Muscle of back (tissue), 3 donors: ENCODE measurements at regions not wholly inside any gene's neighbourhood (a gene's known extent, or its start where the extent isn't known, plus 50 kb on each side); places are given as distances from the start of the nearest gene placed in this dataset.
A peak's percentile ranks its signal among the peaks of the same experiment; 100 is the strongest.

Experiments
- DNase-seq, 3 donors: peaks; one replicate each; pipeline versions ENCODE4 v3.0.0 to v3.0.0-alpha.2; 2013

DNA sequence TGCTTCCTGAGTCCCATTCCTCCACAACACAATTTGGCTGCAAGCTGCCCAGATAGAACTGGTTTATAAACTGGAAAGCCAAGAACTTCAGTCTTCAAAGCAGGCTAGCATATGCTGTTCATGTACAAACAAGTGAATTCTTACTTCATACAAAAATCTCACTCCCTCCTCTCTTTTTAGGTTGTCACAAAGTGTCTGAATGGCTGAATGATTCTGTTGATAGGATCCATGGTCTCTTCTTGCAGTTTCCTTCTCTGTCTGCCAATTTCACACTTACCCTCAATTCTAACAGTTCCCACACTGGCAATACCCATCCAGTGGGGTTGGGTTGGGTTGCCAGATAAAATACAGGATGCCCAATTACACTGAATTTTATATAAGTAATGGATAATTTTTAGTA is 363.5 kb downstream of the DEPDC1B start:
- no peak for DNase-seq

GRCh38 chr5:60335913-60336312 is 364.1 kb downstream of the DEPDC1B start:
- no peak for DNase-seq

DNA sequence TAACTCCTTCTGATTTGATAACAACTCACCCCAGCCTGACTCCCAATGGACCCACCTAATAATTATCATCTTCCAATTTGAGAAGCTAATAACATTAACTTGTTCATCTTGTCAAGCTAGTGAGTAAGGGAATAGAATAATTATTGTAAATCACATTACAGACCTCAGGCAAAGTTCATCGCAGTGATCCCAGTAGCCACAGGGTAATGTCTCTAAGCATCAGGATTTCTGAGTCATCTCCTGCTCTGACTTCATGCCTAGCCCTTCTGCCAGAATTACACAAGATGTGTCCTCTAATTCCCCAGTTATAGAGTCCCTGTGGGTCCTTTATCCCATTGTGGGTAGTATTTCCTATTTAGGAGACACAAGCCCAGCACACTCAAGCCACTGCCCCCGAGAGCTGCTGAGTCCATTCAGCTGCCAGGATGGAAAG is 365.7 kb downstream of the DEPDC1B start:
- DNase-seq: peak in 1 of 3 donors; percentile 54

GRCh38 chr5:60333005-60333571 is 366.9 kb downstream of the DEPDC1B start:
- no peak for DNase-seq

- DNase-seq: no peak
Measured at GRCh38 chr5:60332244-60333004, 367.5 kb downstream of the DEPDC1B start.

DNA sequence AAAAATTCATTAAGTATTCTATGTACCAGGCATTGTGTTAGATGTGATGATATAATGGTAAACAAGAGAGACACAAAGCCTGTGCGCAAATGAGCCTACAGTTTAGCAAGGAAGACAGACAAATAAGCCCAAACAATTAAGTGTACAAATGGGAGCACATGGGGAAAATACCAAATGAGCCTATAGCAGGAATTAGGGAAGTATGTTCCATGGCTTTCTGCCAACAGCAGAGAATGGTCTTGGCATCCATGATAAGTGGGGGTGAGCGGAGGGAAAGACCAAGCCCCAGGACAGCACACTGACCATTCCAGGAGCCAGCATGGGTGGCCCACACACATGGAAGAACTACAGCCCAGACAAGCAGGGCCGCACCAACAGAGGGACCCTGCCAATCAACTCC is 369.7 kb downstream of the DEPDC1B start:
- no peak for DNase-seq

DNA sequence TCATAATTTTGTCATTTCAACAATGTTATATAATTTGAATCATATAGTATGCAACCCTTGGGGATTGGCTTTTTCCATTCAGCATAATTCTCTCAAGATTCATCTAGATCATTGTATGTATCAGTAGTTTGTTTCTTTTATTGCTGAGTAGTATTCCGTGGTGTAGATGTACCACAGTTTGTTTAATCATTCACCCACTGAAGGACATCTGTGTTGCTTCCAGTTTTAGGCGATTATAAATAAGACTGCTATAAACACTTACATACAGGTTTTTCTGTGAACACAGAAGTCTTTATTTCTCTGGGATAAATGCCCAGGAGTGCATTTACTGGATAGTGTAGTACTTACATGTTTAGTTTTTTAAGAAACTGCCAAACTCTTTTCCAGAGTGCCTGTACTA is 374.1 kb downstream of the DEPDC1B start:
- DNase-seq: no peak

DNA sequence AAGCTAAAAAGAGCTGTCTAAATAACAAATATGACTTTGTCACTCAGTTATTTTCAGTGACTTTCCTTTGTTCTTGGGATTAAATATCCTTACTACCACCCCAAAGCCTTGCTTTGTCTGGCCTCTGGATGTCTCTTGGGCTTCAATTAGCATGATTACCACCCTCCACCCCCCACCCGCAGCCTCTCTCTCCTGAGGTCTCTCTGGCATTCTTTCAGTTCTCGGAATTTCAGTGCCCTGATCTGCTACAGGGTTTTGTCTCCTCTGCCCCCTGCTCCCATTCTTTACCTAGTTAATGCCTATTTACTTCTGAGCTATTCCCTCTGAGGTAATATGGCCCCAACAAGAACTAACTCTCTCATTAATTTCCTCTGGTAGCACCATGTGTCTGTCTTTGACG is 376.4 kb downstream of the DEPDC1B start:
- no peak for DNase-seq

DNA sequence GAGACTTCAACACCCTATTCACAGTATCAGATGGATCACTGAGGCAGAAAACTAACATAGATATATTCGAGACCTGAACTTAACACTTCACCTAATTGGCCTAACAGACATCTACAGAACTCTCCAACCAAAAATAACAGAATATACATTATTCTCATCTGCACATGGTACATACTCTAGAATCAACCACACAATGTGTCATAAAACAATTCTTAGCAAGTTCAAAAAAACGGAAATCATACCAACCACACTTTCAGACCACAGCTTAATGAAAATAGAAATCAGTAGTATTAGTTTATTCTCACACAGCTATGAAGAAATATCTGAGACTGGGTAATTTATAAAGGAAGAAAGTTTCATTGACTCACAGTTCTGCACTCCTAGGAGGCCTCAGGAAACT is 387.9 kb downstream of the DEPDC1B start:
- DNase-seq: no peak

DNA sequence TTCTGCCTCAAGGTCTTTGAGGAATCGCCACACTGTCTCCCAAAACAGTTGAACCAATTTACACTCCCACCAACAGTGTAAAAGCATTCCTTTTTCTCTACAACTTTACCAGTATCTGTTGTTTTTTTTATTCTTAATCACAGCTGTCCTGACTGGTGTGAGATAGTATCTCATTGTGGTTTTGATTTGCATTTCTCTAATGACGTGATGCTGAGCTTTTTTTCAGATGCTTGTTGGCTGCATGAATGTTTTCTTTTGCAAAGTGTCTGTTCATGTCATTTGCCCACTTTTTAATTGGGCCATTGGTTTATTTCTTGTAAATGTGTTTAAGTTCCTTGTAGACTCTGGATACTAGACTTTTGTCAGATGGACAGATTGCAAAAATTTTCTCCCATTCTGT is 400.0 kb downstream of the DEPDC1B start:
- no peak for DNase-seq

GRCh38 chr5:60297658-60298057 is 402.3 kb downstream of the DEPDC1B start:
- DNase-seq: peak in 1 of 3 donors; percentile 8

GRCh38 chr5:60295423-60295822 is 401.9 kb upstream of the PDE4D start:
- DNase-seq: peak in 1 of 3 donors; percentile 17

GRCh38 chr5:60293518-60293917 is 400.0 kb upstream of the PDE4D start:
- no peak for DNase-seq

DNA sequence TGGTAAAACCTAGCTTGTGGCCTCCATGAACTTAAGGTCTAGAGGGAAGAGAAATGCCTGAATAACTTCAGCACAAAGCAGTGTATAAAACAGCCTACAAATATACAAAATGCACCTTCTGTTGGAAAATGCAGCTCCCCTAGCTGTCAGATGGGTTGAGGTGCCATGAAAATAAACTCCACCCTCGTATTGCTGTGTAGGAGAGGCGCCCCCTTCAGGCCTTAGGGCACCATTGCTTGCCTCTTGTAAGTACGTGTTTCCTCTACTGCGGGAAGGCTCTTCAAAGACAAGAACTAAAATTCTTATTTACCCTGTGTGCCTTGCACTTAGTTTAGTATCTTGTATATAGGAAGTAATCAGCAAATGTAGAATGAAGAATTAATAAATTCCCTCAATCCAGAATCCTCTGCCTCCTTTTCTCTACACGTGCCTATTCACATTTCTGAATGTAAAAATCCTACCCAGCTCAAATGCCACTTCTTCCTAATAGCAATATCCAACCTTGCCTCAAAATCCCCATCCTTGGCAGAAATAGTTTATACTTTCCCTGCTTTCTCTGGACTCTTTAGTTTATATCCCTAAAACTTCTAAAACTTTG is 393.7 kb upstream of the PDE4D start:
- peak in 2 of 3 donors; percentile 21 to 30 for DNase-seq

GRCh38 chr5:60285910-60286309 is 392.4 kb upstream of the PDE4D start:
- no peak for DNase-seq

DNA sequence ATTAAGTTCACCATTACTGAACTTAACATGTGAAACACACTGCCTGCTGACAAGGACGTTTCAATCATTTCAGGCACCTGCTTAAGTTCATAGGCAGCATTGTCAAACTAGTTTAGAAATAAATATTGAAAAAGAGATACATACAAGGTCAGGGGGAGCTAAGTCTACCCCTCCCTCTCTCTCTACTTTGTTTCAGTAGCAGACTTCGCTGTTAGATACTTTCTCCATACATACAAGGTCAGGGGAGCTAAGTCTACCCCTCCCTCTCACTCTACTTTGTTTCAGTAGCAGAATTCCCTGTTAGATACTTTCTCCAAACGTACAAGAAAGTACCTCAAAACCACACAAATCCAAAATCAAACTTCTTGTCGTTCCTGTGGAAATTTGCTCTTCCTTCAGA is 387.4 kb upstream of the PDE4D start:
- DNase-seq: no peak

GRCh38 chr5:60277941-60278340 is 384.4 kb upstream of the PDE4D start:
- DNase-seq: no peak

DNA sequence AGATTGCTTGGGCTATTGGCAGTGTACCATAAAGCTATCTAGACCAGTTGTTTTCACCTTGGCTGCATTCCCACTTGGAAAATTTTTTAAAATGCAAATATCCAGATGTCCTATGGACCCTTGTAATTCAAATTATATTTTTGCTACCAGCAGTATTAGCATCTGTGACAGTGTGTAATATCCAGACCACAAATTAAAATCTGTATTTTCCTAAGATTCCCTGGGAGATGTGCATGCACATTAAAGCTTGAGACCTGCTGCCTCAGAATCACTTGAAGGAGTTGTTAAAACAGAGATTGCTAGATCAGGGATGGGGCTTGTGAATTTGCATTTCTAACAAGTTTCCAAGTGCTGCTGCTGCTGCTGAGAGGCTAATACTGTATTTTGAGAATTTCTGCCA is 381.2 kb upstream of the PDE4D start:
- DNase-seq: peak in 1 of 3 donors; percentile 30

DNA sequence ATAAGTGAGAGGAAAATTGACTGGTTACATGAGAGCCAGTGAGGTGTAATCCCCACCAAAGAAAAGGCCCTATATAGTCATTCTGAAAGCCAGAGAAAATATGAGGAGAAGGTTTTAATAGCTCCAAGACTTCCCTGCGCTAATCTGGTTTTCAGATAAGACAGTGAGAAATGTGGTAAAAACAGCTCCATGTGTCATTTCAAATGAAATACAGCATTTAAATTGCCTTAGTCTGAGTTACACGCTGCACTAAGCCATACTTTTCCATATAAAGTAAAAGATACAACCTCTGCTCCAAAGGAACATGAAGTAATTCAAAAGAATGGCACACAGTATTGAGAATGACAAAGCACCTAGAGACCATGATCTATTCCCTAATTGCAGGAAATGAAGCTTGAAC is 378.0 kb upstream of the PDE4D start:
- DNase-seq: no peak

DNA sequence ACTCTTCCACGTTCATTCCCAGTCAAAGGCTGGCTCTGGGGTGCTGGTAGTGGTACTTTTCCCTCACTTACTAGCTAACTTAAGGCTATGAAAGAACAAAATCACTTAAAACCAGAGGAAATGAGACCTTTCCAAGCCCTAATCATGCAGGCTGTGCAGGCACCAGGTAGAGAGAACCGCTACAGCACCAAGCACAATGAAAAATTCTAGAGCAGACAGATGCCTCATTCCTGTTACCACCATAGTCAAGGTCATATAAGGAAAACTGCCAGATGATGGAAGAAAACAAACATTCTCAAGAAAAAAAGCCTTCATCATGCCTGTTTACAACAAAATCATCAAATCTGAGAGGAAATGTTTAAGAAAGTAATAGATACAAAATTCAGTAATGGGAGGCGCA is 374.4 kb upstream of the PDE4D start:
- DNase-seq: no peak

DNA sequence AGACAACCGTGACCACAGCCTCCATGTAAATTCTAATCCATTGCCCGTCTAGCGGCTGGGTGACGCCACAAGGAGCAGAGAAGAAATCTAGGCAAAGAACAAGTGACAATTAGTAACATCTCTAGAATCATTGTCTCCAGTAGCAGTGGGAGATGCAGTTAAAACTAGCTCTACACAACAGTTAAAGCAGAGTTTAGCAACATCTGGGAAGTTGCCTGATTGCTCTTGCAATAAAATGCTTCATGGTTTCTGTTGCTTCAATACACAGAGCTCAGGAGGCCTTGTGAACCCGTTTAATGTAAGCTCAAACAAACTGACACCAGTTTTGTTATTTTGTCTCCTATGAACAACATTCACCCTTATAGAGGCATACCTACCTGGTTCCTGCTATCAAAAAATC is 369.8 kb upstream of the PDE4D start:
- no peak for DNase-seq

DNA sequence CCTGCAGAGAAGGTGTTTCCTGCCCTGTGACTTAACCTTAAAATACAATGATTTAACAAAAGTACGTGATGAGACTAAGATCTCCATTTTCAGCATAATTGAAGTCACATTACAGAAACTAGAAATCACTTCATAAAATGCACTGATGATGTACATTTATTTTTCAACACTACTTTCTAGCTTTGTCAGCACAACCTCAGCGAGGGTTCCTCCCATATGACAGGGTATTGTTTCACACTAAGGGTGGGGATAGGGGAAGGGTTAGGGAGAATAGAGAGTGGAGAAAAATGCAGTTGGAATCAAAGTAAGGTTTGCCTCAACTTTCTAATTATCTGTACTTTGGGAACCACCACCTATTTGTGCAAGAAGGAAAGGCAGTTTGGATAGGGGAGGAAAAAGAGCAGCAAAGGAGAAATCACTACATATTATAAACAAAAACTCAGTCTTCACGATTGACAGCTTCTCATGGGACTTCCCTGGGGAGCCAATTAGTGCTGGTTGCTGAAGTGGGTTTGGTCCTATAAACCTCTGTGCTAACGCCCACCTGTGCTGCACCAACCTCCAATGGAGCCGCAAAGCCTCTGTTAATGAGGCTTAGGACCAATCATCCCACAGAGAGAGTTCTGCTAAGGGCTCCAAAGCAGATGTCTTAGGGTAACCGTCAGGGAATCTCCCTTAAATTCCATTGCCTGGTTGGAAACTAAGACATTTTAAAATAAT is 369.2 kb upstream of the PDE4D start:
- no peak for DNase-seq

- no peak for DNase-seq
Measured at GRCh38 chr5:60261732-60262131, 368.2 kb upstream of the PDE4D start.
